ENCODE measurements at regions not wholly inside any gene's neighbourhood (a gene's known extent, or its start where the extent isn't known, plus 50 kb on each side); places are given as distances from the start of the nearest gene placed in this dataset.

- DNase-seq (ENCODE audit: low read depth): no peak
These were observed 221.0 kb upstream of the CDH13 start for GRCh38 chr16:82405736-82406135.

DNA sequence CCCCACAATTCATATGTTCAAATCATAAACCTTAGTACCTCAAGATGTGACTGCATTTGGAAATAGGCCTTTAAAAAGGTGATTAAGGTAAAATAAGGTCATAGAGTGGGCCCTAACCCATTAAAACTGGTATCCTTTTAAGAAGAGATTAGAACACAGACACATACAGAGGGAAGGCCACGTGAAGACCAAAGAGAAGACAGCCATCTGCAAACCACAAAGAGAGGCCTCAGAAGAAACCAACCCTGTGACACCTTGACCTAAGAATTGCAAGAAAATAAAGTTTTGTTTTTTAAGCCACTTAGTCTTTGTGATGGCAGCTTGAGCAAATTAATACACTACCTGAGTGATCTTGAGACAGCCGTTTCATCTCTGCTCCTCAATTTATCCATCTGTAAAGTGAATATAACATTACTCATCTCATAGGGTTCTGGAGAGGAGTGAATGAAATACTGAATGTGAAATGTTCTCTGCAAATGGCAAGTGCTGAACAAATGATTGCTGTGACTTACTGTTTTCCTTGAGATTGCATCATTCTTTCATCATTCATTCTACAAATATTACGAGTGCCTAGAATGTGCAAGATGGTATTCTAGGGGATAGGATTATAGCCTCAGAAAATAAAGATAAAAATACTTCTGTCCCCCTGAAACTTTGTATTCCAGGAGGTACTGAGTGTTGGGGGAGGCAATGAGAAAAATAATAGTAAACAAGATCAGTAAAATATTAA is 222.0 kb upstream of the CDH13 start:
- no peak for DNase-seq (ENCODE audit: low read depth)

DNA sequence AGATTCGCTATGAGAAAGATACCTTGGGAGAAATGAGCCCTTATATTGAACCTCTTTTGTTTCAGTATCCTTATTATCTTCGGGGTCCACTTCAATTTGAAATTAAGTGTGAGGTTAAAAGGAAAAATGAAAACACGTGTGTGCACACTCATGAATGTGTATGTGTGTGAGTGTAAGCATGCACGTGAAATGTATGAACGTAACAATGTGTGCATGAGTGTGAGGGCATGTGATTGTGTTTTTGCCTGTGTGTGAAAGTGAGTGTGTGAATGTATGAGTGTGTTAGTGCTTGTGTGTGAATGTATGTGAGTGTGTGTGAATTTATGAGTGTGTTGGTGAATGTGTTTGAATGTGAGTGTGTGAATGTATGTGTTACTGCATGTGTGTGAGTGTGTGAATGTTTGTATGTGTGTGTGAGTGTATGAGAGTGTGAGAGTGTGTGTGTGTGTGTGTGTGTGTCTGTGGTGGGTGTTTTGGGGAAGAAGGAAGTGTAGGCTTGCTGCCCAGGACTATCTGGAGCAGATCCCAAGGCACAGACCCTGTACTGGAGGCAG is 224.0 kb upstream of the CDH13 start:
- DNase-seq (ENCODE audit: low read depth): no peak

DNA sequence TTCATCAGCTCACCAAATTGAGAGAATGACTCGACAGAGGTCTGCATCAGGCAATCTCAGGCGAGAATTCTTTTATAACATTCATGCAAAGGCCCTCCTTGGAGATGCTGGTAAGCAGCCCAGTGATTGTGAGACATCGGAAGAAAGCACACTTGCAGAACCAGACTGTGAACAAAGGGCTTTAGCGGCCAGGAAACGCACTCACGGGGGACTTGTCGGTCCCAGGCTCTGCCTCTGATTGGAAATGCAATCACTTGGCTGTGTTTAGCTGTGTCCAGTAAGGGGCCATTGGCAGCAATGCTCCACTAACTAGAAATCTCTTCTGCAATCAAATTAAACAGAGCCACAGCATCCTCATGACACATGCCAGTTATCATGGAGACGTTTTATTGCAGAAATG is 226.7 kb upstream of the CDH13 start:
- DNase-seq (ENCODE audit: low read depth): no peak

GRCh38 chr16:82396509-82396908 is 226.5 kb upstream of the MPHOSPH6 start:
- DNase-seq (ENCODE audit: low read depth): no peak

DNA sequence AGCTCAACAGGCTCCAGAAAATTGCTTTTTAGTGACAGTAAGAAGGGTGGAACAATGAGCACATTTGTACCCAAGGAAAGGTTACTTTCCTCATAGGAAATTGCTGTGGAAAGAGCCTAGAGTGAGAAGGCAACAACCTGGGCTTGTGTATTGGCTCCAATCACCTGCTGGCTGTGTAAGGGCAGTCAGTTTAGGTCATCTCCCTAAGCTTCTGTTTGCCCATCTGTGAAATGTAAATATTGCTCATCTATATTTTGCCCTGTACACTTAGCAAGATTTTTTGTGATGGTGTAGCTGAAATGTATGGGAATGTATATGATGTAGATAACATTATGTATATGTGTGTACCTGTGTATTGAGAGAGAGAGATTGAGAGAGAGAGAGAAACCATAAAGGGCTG is 225.2 kb upstream of the MPHOSPH6 start:
- DNase-seq (ENCODE audit: low read depth): no peak

DNA sequence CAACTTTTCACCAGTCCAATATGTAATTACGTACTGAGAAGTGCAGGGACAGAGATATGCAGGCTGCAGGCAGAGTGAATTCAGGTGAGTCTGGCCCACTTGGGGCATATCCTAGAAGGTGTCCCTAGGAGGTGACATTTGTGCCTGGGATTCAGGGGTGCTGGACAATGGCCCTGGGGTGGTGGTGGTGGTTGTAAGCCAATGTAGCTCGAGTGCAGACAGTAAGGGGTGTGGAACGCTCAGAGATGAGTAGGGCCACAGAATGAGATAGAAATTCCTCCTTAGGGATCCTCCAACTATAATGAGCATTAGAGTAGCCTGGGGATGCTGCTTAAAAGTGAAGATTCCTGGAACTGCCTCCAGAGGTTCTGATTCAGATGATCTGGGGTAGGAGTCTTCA is 221.7 kb upstream of the MPHOSPH6 start:
- no peak for DNase-seq (ENCODE audit: low read depth)

- no peak for DNase-seq (ENCODE audit: low read depth)
These were observed 220.1 kb upstream of the MPHOSPH6 start for GRCh38 chr16:82389956-82390650.

GRCh38 chr16:82386761-82387160 is 216.7 kb upstream of the MPHOSPH6 start:
- DNase-seq (ENCODE audit: low read depth): no peak

- DNase-seq (ENCODE audit: low read depth): no peak
These were observed 214.9 kb upstream of the MPHOSPH6 start for GRCh38 chr16:82384949-82385348.

DNA sequence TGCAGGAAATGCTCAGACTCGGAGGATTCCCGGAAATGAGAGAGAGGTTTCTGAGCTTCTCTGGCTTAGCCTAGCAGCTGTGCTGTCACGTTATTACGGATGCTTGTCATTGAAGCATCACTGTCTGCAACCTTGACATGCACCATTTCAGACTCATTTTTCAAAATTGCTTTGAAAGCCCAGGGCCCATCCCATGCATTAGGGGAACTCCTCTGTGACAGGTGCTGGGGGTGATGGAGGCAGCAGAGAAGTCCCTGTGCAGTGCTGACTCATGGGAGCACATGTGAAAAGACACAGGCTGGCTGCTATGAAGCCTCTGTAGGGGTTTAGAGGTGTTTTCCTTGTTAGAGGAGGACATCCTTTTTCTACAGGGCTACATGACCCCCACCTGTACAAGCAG is 214.0 kb upstream of the MPHOSPH6 start:
- DNase-seq (ENCODE audit: low read depth): no peak

DNA sequence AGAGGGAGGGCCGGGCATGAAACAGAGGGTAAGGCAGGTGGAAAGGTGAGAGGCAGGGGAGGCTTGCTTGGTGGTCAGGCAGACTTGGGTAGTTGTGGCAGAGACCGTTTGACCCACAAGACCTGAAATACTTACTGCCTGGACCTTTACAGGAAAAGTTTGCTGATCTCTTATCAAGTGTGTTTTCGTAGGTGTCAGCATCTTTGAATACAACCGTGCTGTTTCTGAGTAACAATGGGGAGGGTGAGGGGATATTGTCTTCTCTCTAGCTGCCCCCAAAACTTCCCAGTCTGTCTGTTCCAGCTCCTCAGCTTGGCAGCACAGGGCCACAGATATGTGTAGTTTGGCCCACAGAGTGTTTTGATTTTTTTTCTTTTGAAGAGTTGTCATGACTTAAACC is 212.5 kb upstream of the MPHOSPH6 start:
- DNase-seq (ENCODE audit: low read depth): no peak

- DNase-seq (ENCODE audit: low read depth): no peak
These were observed 209.5 kb upstream of the MPHOSPH6 start for GRCh38 chr16:82379551-82379950.

GRCh38 chr16:82373976-82374375 is 204.0 kb upstream of the MPHOSPH6 start:
- DNase-seq (ENCODE audit: low read depth): no peak

GRCh38 chr16:82370282-82370681 is 200.3 kb upstream of the MPHOSPH6 start:
- no peak for DNase-seq (ENCODE audit: low read depth)

DNA sequence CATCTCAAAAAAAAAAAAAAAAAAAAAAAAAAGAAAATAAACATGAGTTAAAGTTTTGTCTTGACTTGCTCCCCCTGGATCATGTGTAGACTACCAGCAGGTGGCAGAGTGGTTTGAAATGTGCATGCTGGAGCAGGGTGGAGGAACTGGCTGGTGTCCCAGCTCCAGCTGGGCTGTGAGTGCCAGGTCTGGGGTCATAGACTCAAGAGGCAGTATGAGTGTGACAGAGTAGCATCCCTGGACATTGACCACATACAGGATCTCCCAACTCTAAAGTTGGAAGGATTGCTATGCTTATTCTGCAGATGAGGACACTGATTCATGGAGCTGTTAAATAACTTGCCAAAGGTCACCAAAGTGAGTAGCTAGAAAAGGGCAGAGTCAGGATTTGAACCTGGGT is 198.0 kb upstream of the MPHOSPH6 start:
- DNase-seq (ENCODE audit: low read depth): no peak

- DNase-seq (ENCODE audit: low read depth): no peak
These were observed 196.4 kb upstream of the MPHOSPH6 start for GRCh38 chr16:82366462-82366861.

GRCh38 chr16:82364690-82365089 is 194.7 kb upstream of the MPHOSPH6 start:
- no peak for DNase-seq (ENCODE audit: low read depth)

GRCh38 chr16:82363026-82363816 is 193.2 kb upstream of the MPHOSPH6 start:
- no peak for DNase-seq (ENCODE audit: low read depth)

- DNase-seq (ENCODE audit: low read depth): no peak
These were observed 191.9 kb upstream of the MPHOSPH6 start for GRCh38 chr16:82361885-82362284.

- DNase-seq (ENCODE audit: low read depth): no peak
These were observed 190.2 kb upstream of the MPHOSPH6 start for GRCh38 chr16:82360024-82360783.

Data from stimulated activated CD8-positive, alpha-beta memory T cell treated with anti-CD3 and anti-CD28 coated beads, Interleukin-15, amount 100 ng/mL, for 1 hour (primary cell).